Ascending aorta (tissue), 2 donors: ENCODE measurements at regions not wholly inside any gene's neighbourhood (a gene's known extent, or its start where the extent isn't known, plus 50 kb on each side); places are given as distances from the start of the nearest gene placed in this dataset.

ENCODE experiments used
- DNase-seq, 2 donors: peaks; one replicate each; pipeline ENCODE4 v3.0.0-alpha.2; 2019; ENCODE audit warnings: low spot score in 2 of 2
- H3K27ac ChIP-seq, 2 donors: fragments of 200-600 bp; sonication (generic); one replicate each; pipeline ENCODE4 v1.5.1; 2016 to 2017; ENCODE audit warnings: mild to moderate bottlenecking in 1 of 2
- H3K27me3 ChIP-seq: fragments of 200-600 bp; sonication (generic); one replicate; pipeline ENCODE4 v1.5.1; 2017
- H3K36me3 ChIP-seq, 2 donors: fragments of 200-600 bp; sonication (generic); one replicate each; pipeline ENCODE4 v1.5.1; 2016
- H3K4me1 ChIP-seq, 2 donors: fragments of 200-600 bp; sonication (generic); one replicate each; pipeline ENCODE4 v1.5.1; 2016 to 2017; ENCODE audit warnings: mild to moderate bottlenecking in 1 of 2
- H3K4me3 ChIP-seq, 2 donors: fragments of 200-600 bp; sonication (generic); one replicate each; pipeline ENCODE4 v1.5.1; 2016 to 2017; ENCODE audit warnings: mild to moderate bottlenecking in 1 of 2
- H3K9me3 ChIP-seq, 2 donors: fragments of 200-600 bp; sonication (generic); one replicate each; pipeline ENCODE4 v1.5.1; 2016
- CTCF ChIP-seq, 3 experiments: fragments of 200-600 bp in 2 of 3; fragments of 450-650 bp in 1 of 3; sonication (generic) in 2 of 3; IDR thresholded peaks; one replicate each; pipeline ENCODE4 v1.5.1; 2016 to 2019; ENCODE audit warnings: antibody characterized with exemption in 3 of 3, mild to moderate bottlenecking in 1 of 3, moderate library complexity in 1 of 3
- intact Hi-C: fragments of 100-400 bp; cut with DNase I; formaldehyde crosslinking; loops from one replicate; pipeline ENCODE4 v1.15.1; 2023

GRCh38 chr3:146912241-146913015, 307.3 kb upstream of the PLSCR5 start:
- H3K36me3 ChIP-seq = no peaks in the 10 kb centered on the region
- H3K27me3 ChIP-seq = no peaks in the 10 kb centered on the region
- H3K27ac ChIP-seq = no peak overlapping the region
- no peak for DNase-seq
- H3K4me3 ChIP-seq = no peak overlapping the region
- H3K4me1 ChIP-seq = no peaks in the 10 kb centered on the region
- TF ChIP-seq CTCF (IDR thresholded peaks at IDR 0.05) = no peak
- H3K9me3 ChIP-seq = no peaks in the 10 kb centered on the region
- intact Hi-C loops = no loop called here

- no peak for DNase-seq
- intact Hi-C loops = no loop called here
- no peaks in the 10 kb centered on the region for H3K36me3 ChIP-seq
- no peak overlapping the region for H3K4me3 ChIP-seq
- no peaks in the 10 kb centered on the region for H3K27me3 ChIP-seq
- no peaks in the 10 kb centered on the region for H3K9me3 ChIP-seq
- no peak overlapping the region for H3K27ac ChIP-seq
- no peaks in the 10 kb centered on the region for H3K4me1 ChIP-seq
- TF ChIP-seq CTCF (IDR thresholded peaks at IDR 0.05) = no peak
These were observed 298.8 kb upstream of the PLSCR5 start for GRCh38 chr3:146903927-146904326.

- intact Hi-C loops = no loop called here
These were observed 294.0 kb upstream of the PLSCR5 start for GRCh38 chr3:146899171-146899570.

GRCh38 chr3:146896711-146897110, 291.6 kb upstream of the PLSCR5 start:
- Histone ChIP-seq H3K4me1 (no peaks in the 10 kb centered on the region), H3K9me3 (no peaks in the 10 kb centered on the region), H3K27me3 (no peaks in the 10 kb centered on the region), H3K36me3 (no peaks in the 10 kb centered on the region), H3K27ac (no peak overlapping the region), H3K4me3 (no peak overlapping the region)
- no peak for DNase-seq
- intact Hi-C loops = no loop called here
- no peak for TF ChIP-seq CTCF (IDR thresholded peaks at IDR 0.05)

More at GRCh38 chr3:146899171-146899570, 294.0 kb upstream of the PLSCR5 start:
- Histone ChIP-seq H3K4me1 (no peaks in the 10 kb centered on the region), H3K4me3 (no peak overlapping the region), H3K27ac (no peak overlapping the region), H3K36me3 (no peaks in the 10 kb centered on the region), H3K27me3 (no peaks in the 10 kb centered on the region), H3K9me3 (no peaks in the 10 kb centered on the region)
- TF ChIP-seq CTCF (IDR thresholded peaks at IDR 0.05) = no peak
- no peak for DNase-seq

GRCh38 chr3:146895026-146895749, 290.0 kb upstream of the PLSCR5 start:
- no peak for TF ChIP-seq CTCF (IDR thresholded peaks at IDR 0.05)
- no peak for DNase-seq
- no peaks in the 10 kb centered on the region for H3K4me1 ChIP-seq
- H3K36me3 ChIP-seq = no peaks in the 10 kb centered on the region
- H3K9me3 ChIP-seq = no peaks in the 10 kb centered on the region
- H3K4me3 ChIP-seq = no peak overlapping the region
- intact Hi-C loops = no loop called here
- no peaks in the 10 kb centered on the region for H3K27me3 ChIP-seq
- H3K27ac ChIP-seq = no peak overlapping the region
